ENCODE measurements at regions not wholly inside any gene's neighbourhood (a gene's known extent, or its start where the extent isn't known, plus 50 kb on each side); places are given as distances from the start of the nearest gene placed in this dataset.

GRCh38 chr16:86050111-86050510 lies 151.1 kb downstream of the IRF8 start:
- no peak for DNase-seq (ENCODE audit: low read depth)
- TF ChIP-seq CTCF (IDR thresholded peaks at IDR 0.05; ENCODE audit: insufficient read depth, low read depth, low read length, missing control alignments) = no peak
- no peak overlapping the region for H3K4me3 ChIP-seq (ENCODE audit: low read depth, low read length)

GRCh38 chr16:86050591-86051367 lies 151.8 kb downstream of the IRF8 start:
- DNase-seq (ENCODE audit: low read depth) = no peak
- H3K4me3 ChIP-seq (ENCODE audit: low read depth, low read length) = no peak overlapping the region
- no peak for TF ChIP-seq CTCF (IDR thresholded peaks at IDR 0.05; ENCODE audit: insufficient read depth, low read depth, low read length, missing control alignments)

- no peak overlapping the region for H3K4me3 ChIP-seq (ENCODE audit: low read depth, low read length)
- no peak for DNase-seq (ENCODE audit: low read depth)
- TF ChIP-seq CTCF (IDR thresholded peaks at IDR 0.05; ENCODE audit: insufficient read depth, low read depth, low read length, missing control alignments) = no peak
Observed at GRCh38 chr16:86051368-86052114, 152.6 kb downstream of the IRF8 start.

GRCh38 chr16:86052115-86052670 lies 153.2 kb downstream of the IRF8 start:
- no peak overlapping the region for H3K4me3 ChIP-seq (ENCODE audit: low read depth, low read length)
- no peak for TF ChIP-seq CTCF (IDR thresholded peaks at IDR 0.05; ENCODE audit: insufficient read depth, low read depth, low read length, missing control alignments)
- no peak for DNase-seq (ENCODE audit: low read depth)

GRCh38 chr16:86052926-86053325 lies 154.0 kb downstream of the IRF8 start:
- no peak for DNase-seq (ENCODE audit: low read depth)
- no peak overlapping the region for H3K4me3 ChIP-seq (ENCODE audit: low read depth, low read length)
- TF ChIP-seq CTCF (IDR thresholded peaks at IDR 0.05; ENCODE audit: insufficient read depth, low read depth, low read length, missing control alignments) = no peak

GRCh38 chr16:86059253-86060171 lies 160.6 kb downstream of the IRF8 start:
- no peak for TF ChIP-seq CTCF (IDR thresholded peaks at IDR 0.05; ENCODE audit: insufficient read depth, low read depth, low read length, missing control alignments)
- no peak overlapping the region for H3K4me3 ChIP-seq (ENCODE audit: low read depth, low read length)
- DNase-seq (ENCODE audit: low read depth) = no peak
